ENCODE measurements at regions not wholly inside any gene's neighbourhood (a gene's known extent, or its start where the extent isn't known, plus 50 kb on each side); places are given as distances from the start of the nearest gene placed in this dataset.

GRCh38 chr17:73694491-73694890 lies 50.2 kb upstream of the SDK2 start:
- H3K4me3 ChIP-seq (ENCODE audit: low read depth, low read length) = no peak overlapping the region

- no peak overlapping the region for H3K4me3 ChIP-seq (ENCODE audit: low read depth, low read length)
Observed at GRCh38 chr17:73695035-73695738, 50.9 kb upstream of the SDK2 start.

GRCh38 chr17:73696251-73696650 lies 52.0 kb upstream of the SDK2 start:
- no peak overlapping the region for H3K4me3 ChIP-seq (ENCODE audit: low read depth, low read length)

- H3K4me3 ChIP-seq (ENCODE audit: low read depth, low read length) = no peak overlapping the region
Observed at GRCh38 chr17:73697872-73698271, 53.6 kb upstream of the SDK2 start.

- no peak overlapping the region for H3K4me3 ChIP-seq (ENCODE audit: low read depth, low read length)
Observed at GRCh38 chr17:73698966-73699365, 54.7 kb upstream of the SDK2 start.

GRCh38 chr17:73701701-73702100 lies 57.5 kb upstream of the SDK2 start:
- H3K4me3 ChIP-seq (ENCODE audit: low read depth, low read length) = no peak overlapping the region

GRCh38 chr17:73703192-73703591 lies 58.9 kb upstream of the SDK2 start:
- no peak overlapping the region for H3K4me3 ChIP-seq (ENCODE audit: low read depth, low read length)

- no peak overlapping the region for H3K4me3 ChIP-seq (ENCODE audit: low read depth, low read length)
Observed at GRCh38 chr17:73703917-73704316, 59.7 kb upstream of the SDK2 start.

- no peak overlapping the region for H3K4me3 ChIP-seq (ENCODE audit: low read depth, low read length)
Observed at GRCh38 chr17:73705594-73705993, 61.3 kb upstream of the SDK2 start.

GRCh38 chr17:73706428-73706827 lies 62.2 kb upstream of the SDK2 start:
- H3K4me3 ChIP-seq (ENCODE audit: low read depth, low read length) = no peak overlapping the region

- H3K4me3 ChIP-seq (ENCODE audit: low read depth, low read length) = no peak overlapping the region
Observed at GRCh38 chr17:73706858-73707257, 62.6 kb upstream of the SDK2 start.

- H3K4me3 ChIP-seq (ENCODE audit: low read depth, low read length) = no peak overlapping the region
Observed at GRCh38 chr17:73707358-73707757, 63.1 kb upstream of the SDK2 start.

- no peak overlapping the region for H3K4me3 ChIP-seq (ENCODE audit: low read depth, low read length)
Observed at GRCh38 chr17:73710095-73710592, 65.9 kb upstream of the SDK2 start.

GRCh38 chr17:73711184-73711583 lies 66.9 kb upstream of the SDK2 start:
- no peak overlapping the region for H3K4me3 ChIP-seq (ENCODE audit: low read depth, low read length)

GRCh38 chr17:73711916-73712315 lies 67.7 kb upstream of the SDK2 start:
- no peak overlapping the region for H3K4me3 ChIP-seq (ENCODE audit: low read depth, low read length)

GRCh38 chr17:73713136-73713535 lies 68.9 kb upstream of the SDK2 start:
- no peak overlapping the region for H3K4me3 ChIP-seq (ENCODE audit: low read depth, low read length)

GRCh38 chr17:73715769-73716168 lies 71.5 kb upstream of the SDK2 start:
- no peak overlapping the region for H3K4me3 ChIP-seq (ENCODE audit: low read depth, low read length)

GRCh38 chr17:73717690-73718089 lies 73.4 kb upstream of the SDK2 start:
- H3K4me3 ChIP-seq (ENCODE audit: low read depth, low read length) = no peak overlapping the region

GRCh38 chr17:73718362-73718761 lies 74.1 kb upstream of the SDK2 start:
- H3K4me3 ChIP-seq (ENCODE audit: low read depth, low read length) = no peak overlapping the region

- H3K4me3 ChIP-seq (ENCODE audit: low read depth, low read length) = no peak overlapping the region
Observed at GRCh38 chr17:73718912-73719311, 74.7 kb upstream of the SDK2 start.

GRCh38 chr17:73719588-73720071 lies 75.4 kb upstream of the SDK2 start:
- H3K4me3 ChIP-seq (ENCODE audit: low read depth, low read length) = no peak overlapping the region

GRCh38 chr17:73720187-73720834 lies 76.1 kb upstream of the SDK2 start:
- H3K4me3 ChIP-seq (ENCODE audit: low read depth, low read length) = no peak overlapping the region
